Natural killer cell (primary cell): ENCODE measurements at regions not wholly inside any gene's neighbourhood (a gene's known extent, or its start where the extent isn't known, plus 50 kb on each side); places are given as distances from the start of the nearest gene placed in this dataset.

Experiments
- ATAC-seq, 3 donors: fragments of 150-1000 bp in 2 of 3; fragments of 200-7000 bp in 1 of 3; cut with Tn5 transposase; 1 replicate in 1 of 3; 2 replicates in 2 of 3; pipeline ENCODE4 v1.10.0; 2021; ENCODE audit warnings: mild to moderate bottlenecking in 2 of 3, moderate library complexity in 2 of 3
- DNase-seq, 2 donors: peaks; one replicate each; pipeline versions ENCODE4 v3.0.0 to v3.0.0-alpha.2; 2013 to 2021; ENCODE audit warnings: mixed read lengths in 1 of 2
- H3K27ac ChIP-seq: one replicate; pipeline ENCODE4 v1.5.1; 2013; ENCODE audit warnings: mild to moderate bottlenecking, low read length
- H3K27me3 ChIP-seq: one replicate; pipeline ENCODE4 v1.6.1; 2013; ENCODE audit warnings: low read length; ENCODE audit not compliant: control insufficient read depth, insufficient read depth
- H3K36me3 ChIP-seq: one replicate; pipeline ENCODE4 v1.6.1; 2013; ENCODE audit warnings: low read length; ENCODE audit not compliant: control insufficient read depth, insufficient read depth
- H3K4me1 ChIP-seq: one replicate; pipeline ENCODE4 v1.6.1; 2013; ENCODE audit warnings: low read length; ENCODE audit not compliant: control insufficient read depth, insufficient read depth
- H3K4me3 ChIP-seq: one replicate; pipeline ENCODE4 v1.5.1; 2013; ENCODE audit warnings: low read length
- H3K9me3 ChIP-seq: one replicate; pipeline ENCODE4 v1.6.1; 2013; ENCODE audit warnings: low read length; ENCODE audit not compliant: control insufficient read depth, insufficient read depth
- H3K27ac Mint-ChIP-seq, 2 donors: one replicate each; pipeline ENCODE4 v1.8.0; 2022; ENCODE audit warnings: mild to moderate bottlenecking in 2 of 2, mixed read lengths in 2 of 2, moderate library complexity in 1 of 2
- H3K27me3 Mint-ChIP-seq, 2 donors: one replicate each; pipeline ENCODE4 v1.8.0; 2022; ENCODE audit warnings: low read depth in 2 of 2, mixed read lengths in 2 of 2
- H3K36me3 Mint-ChIP-seq: one replicate; pipeline ENCODE4 v1.8.0; 2022; ENCODE audit warnings: mixed read lengths
- H3K4me1 Mint-ChIP-seq, 2 donors: one replicate each; pipeline ENCODE4 v1.8.0; 2022; ENCODE audit warnings: mixed read lengths in 2 of 2
- H3K4me3 Mint-ChIP-seq: one replicate; pipeline ENCODE4 v1.8.0; 2022; ENCODE audit warnings: mild to moderate bottlenecking, moderate library complexity, mixed read lengths
- H3K9me3 Mint-ChIP-seq, 2 donors: one replicate each; pipeline ENCODE4 v1.8.0; 2022; ENCODE audit warnings: mixed read lengths in 2 of 2
- WGBS: methylation state at CpG from one replicate; pipeline ENCODE4 v1.1.7; 2013; ENCODE audit warnings: missing lambda C conversion rate; ENCODE audit not compliant: insufficient coverage; 5-methylcytosine and 5-hydroxymethylcytosine counted together
- intact Hi-C: fragments of 100-400 bp; cut with micrococcal nuclease; formaldehyde crosslinking; loops from one replicate; pipeline ENCODE4 v1.14.2; 2022
- TF ChIP-seq, protein P1 (sequence below): fragments of 200-600 bp; IDR thresholded peaks from one replicate; pipeline ENCODE4 v1.8.0; 2022; ENCODE audit warnings: antibody characterized with exemption

DNA sequence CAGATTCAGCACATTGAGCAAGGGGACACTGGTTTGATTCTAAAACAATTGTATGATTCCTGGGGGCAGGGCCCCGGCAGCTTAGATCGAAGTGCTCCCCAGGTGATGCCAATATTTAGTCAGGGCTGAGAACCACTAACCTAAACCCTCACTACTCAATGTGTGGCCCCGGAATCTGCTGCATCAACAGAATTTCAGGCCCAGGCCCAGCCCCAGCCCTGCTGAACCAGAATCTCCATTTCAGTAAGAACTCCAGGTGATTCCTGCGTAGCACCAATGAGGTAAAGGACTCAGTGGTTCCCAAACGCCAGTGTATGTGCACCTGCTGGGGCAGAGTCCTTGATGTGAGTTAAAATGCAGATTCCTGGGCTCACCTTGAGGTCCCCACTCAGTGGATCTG lies 152.8 kb upstream of the KCNG1 start:
- peaks cover 17 to 48% of the 10 kb centered on the region in 2 donors for H3K27me3 Mint-ChIP-seq
- no peak overlapping the region for H3K27ac ChIP-seq
- DNase-seq (no peak), ATAC-seq (no peak)
- no peaks in the 10 kb centered on the region for H3K36me3 ChIP-seq
- H3K4me1 Mint-ChIP-seq, result no peaks in the 10 kb centered on the region
- no peaks in the 10 kb centered on the region for H3K9me3 Mint-ChIP-seq
- no peak overlapping the region for H3K27ac Mint-ChIP-seq
- no peaks in the 10 kb centered on the region for H3K9me3 ChIP-seq
- no peak overlapping the region for H3K4me3 ChIP-seq
- no peaks in the 10 kb centered on the region for H3K36me3 Mint-ChIP-seq
- no peak overlapping the region for H3K4me3 Mint-ChIP-seq
- no peaks in the 10 kb centered on the region for H3K4me1 ChIP-seq
- H3K27me3 ChIP-seq, result no peaks in the 10 kb centered on the region
- TF ChIP-seq, protein P1, sequence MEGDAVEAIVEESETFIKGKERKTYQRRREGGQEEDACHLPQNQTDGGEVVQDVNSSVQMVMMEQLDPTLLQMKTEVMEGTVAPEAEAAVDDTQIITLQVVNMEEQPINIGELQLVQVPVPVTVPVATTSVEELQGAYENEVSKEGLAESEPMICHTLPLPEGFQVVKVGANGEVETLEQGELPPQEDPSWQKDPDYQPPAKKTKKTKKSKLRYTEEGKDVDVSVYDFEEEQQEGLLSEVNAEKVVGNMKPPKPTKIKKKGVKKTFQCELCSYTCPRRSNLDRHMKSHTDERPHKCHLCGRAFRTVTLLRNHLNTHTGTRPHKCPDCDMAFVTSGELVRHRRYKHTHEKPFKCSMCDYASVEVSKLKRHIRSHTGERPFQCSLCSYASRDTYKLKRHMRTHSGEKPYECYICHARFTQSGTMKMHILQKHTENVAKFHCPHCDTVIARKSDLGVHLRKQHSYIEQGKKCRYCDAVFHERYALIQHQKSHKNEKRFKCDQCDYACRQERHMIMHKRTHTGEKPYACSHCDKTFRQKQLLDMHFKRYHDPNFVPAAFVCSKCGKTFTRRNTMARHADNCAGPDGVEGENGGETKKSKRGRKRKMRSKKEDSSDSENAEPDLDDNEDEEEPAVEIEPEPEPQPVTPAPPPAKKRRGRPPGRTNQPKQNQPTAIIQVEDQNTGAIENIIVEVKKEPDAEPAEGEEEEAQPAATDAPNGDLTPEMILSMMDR, result no peak
- 81% methylated on average over 5 of the region's 5 CpGs for WGBS
- intact Hi-C loops, result no loop called here

DNA sequence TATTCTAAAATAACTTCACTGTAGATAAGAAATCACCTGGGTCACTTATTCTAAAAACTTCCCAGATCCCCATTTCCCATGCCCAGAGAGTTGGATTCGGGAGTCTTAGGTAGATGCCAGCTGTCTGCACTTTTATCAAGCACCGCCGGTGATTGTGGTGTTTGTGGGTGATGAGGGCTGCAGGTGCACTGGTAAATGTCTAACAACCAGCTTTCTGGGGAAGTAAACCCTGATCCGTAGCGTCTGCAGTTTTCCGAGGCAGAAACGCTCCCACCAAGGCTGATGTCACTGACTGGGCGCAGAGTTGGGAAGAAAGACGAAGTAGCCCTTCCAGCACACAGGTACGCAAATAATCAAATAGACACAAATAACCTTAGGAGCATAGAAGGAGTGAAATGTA lies 152.2 kb upstream of the KCNG1 start:
- Mint-ChIP-seq H3K27me3 (peaks cover 19 to 42% of the 10 kb centered on the region in 2 donors), H3K4me3 (no peak overlapping the region), H3K9me3 (no peaks in the 10 kb centered on the region), H3K4me1 (no peaks in the 10 kb centered on the region), H3K36me3 (no peaks in the 10 kb centered on the region), H3K27ac (no peak overlapping the region)
- Histone ChIP-seq H3K27ac (no peak overlapping the region), H3K27me3 (no peaks in the 10 kb centered on the region), H3K36me3 (no peaks in the 10 kb centered on the region), H3K9me3 (no peaks in the 10 kb centered on the region), H3K4me3 (no peak overlapping the region), H3K4me1 (no peaks in the 10 kb centered on the region)
- no peak for ATAC-seq
- intact Hi-C loops, result no loop called here
- 92% methylated on average over 8 of the region's 10 CpGs for WGBS
- TF ChIP-seq, protein P1, result no peak
- no peak for DNase-seq

DNA sequence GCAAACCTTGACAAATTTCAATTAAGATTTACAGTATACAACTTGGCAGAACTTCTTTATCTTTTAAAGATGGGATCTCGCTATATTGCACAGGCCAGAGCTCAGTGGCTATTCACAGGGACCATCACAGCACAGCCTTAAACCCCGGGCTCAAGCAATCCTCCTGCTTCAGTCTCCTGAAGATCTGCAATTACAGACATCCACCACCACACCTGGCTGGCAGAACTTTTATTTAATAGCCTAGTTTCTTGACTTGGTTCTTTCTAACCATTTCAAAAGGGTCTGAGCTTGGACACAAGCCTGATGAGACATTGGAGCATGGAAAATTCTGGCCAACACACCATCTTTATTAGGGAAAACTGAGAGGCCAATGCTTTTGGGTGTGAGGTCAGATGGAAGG lies 151.6 kb upstream of the KCNG1 start:
- no peaks in the 10 kb centered on the region for H3K9me3 Mint-ChIP-seq
- no peak overlapping the region for H3K4me3 Mint-ChIP-seq
- Histone ChIP-seq H3K27ac (no peak overlapping the region), H3K9me3 (no peaks in the 10 kb centered on the region), H3K27me3 (no peaks in the 10 kb centered on the region), H3K36me3 (no peaks in the 10 kb centered on the region), H3K4me1 (no peaks in the 10 kb centered on the region), H3K4me3 (no peak overlapping the region)
- no peak for DNase-seq
- intact Hi-C loops, result no loop called here
- no peak overlapping the region for H3K27ac Mint-ChIP-seq
- H3K4me1 Mint-ChIP-seq, result no peaks in the 10 kb centered on the region
- WGBS, result 77% methylated on average over 2 of the region's 2 CpGs
- H3K36me3 Mint-ChIP-seq, result no peaks in the 10 kb centered on the region
- ATAC-seq, result no peak
- TF ChIP-seq, protein P1, result no peak
- H3K27me3 Mint-ChIP-seq, result peaks cover 19 to 36% of the 10 kb centered on the region in 2 donors

DNA sequence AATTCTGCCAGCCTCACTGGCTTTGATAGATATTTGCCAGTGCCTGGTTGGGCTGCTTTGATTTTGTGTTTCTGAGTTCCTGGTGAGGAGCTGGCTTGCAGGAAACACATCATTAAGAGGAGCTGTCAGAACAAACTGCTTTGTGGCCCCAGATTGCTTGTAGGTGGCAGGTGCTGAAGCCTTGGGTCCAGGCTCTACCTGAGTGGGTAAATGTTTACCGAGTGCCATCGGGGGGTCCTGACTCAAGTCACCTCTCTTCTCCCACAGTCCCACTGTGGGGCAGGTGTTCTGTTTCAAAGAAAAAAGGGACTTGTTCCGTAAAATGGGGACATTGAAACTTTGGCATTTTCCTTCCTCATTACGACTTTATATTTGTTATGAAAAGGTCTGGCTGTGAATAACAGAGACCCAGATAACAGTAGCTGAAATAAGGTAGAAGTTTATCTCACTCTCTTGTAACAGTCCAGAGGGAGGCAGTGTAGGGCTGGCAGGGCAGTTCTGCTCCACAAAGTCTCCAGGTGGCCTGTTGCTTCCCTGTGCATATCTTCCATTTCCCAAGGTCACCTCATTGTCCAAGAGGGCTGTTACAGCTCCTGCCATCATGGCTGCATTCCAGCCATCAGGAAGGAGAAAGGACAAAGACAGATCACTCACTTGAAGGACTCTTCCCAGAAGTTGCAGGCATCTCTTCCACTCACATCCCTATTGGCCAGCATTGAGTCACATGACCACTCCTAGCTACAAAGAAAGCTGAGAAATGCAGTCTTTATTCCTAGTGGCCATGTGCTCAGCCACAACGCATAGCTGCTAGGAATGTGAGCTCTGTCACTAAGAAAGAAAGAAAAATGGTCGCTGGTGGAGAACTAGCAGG lies 149.9 kb upstream of the KCNG1 start:
- Histone ChIP-seq H3K9me3 (no peaks in the 10 kb centered on the region), H3K4me1 (no peaks in the 10 kb centered on the region), H3K27ac (no peak overlapping the region), H3K36me3 (no peaks in the 10 kb centered on the region), H3K4me3 (no peak overlapping the region), H3K27me3 (no peaks in the 10 kb centered on the region)
- TF ChIP-seq, protein P1, result no peak
- H3K4me1 Mint-ChIP-seq, result no peaks in the 10 kb centered on the region
- intact Hi-C loops, result no loop called here
- H3K4me3 Mint-ChIP-seq, result no peak overlapping the region
- peaks cover 24 to 25% of the 10 kb centered on the region in 2 donors for H3K27me3 Mint-ChIP-seq
- no peak overlapping the region for H3K27ac Mint-ChIP-seq
- ATAC-seq, result no peak
- no peak for DNase-seq
- no peaks in the 10 kb centered on the region for H3K9me3 Mint-ChIP-seq
- no peaks in the 10 kb centered on the region for H3K36me3 Mint-ChIP-seq
- WGBS, result 72% methylated on average over 3 of the region's 6 CpGs
